Lower leg skin (tissue), 3 donors: ENCODE measurements at regions not wholly inside any gene's neighbourhood (a gene's known extent, or its start where the extent isn't known, plus 50 kb on each side); places are given as distances from the start of the nearest gene placed in this dataset.

Experiments
- CTCF ChIP-seq, 3 donors: fragments of 450-650 bp; IDR thresholded peaks; one replicate each; pipeline ENCODE4 v1.5.1; 2016; ENCODE audit warnings: antibody characterized with exemption in 3 of 3, mild to moderate bottlenecking in 3 of 3, moderate library complexity in 2 of 3
- POLR2A ChIP-seq, 2 donors: fragments of 450-650 bp; IDR thresholded peaks; one replicate each; pipeline ENCODE4 v1.6.1; 2016 to 2017; ENCODE audit warnings: antibody characterized with exemption in 2 of 2, mild to moderate bottlenecking in 1 of 2, moderate library complexity in 1 of 2

DNA sequence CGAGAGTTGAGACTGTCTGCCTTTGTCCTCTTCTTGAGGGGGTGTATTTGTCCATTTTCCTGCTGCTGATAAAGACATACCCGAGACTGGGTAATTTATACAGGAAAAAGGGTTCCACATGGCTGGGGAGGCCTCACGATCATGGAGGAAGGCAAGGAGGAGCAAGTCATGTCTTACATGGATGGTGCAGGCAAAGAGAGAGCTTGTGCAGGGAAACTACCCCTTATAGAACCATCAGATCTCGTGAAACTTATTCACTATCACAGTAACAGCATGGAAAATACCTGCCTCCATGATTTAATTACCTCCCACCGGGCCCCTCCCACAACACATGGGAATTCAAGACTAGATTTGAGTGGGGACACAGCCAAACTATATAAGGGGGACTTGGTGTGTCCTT is 338.2 kb upstream of the TNRC6C start:
- TF ChIP-seq CTCF (IDR thresholded peaks at IDR 0.05) (no peak), POLR2A (IDR thresholded peaks at IDR 0.05) (no peak)
